GM19468 (cell line): ENCODE measurements at regions not wholly inside any gene's neighbourhood (a gene's known extent, or its start where the extent isn't known, plus 50 kb on each side); places are given as distances from the start of the nearest gene placed in this dataset.
"Not testable (repeated sequence)": the region's sequence is repeated elsewhere in the genome, so short reads cannot be mapped to it uniquely, and the experiment has no call there.

ENCODE experiments used
- ATAC-seq: cut with Tn5 transposase; IDR thresholded peaks from one replicate; pipeline ENCODE4 v1.9.1; 2021; ENCODE audit warnings: mild to moderate bottlenecking, moderate library complexity, moderate number of reproducible peaks; ENCODE audit not compliant: unreplicated experiment; ENCODE audit errors: extremely low read depth

DNA sequence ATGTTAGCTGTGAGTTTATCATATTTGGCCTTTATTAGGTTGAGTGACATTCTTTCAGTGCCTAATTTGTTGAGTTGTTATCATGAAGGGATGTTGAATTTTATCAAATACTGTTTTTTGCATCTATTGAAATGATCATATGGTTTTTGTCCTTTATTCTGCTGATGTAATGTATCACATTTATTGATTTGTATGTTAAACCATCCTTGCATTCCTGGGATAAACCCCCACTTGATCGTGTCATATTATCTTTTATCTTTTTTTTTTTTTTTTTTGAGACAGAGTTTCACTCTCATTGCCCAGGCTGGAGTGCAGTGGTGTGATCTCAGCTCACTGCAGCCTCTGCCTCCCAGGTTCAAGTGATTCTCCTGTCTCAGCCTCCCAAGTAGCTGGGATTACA, 51.9 kb upstream of the MFGE8 start:
- ATAC-seq, result not testable (repeated sequence)

DNA sequence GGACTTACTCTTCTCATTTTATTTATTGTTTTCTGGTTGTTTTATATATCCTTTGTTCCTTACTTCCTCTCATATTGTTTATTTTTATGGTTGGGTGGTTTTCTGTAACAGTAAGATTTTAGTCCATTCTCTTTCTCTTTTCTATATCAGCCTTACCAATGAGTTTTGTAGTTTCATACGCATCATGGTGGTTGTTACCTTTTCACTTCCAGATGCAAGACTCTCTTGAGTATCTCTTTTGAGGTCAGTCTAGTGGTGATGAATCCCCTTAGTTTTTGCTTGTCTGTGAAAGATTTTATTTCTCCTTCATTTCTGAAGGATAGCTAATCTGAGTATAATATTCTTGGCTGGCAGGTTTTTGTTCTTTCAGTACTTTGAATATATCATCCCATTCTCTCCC, 57.1 kb upstream of the MFGE8 start:
- ATAC-seq, result no peak

DNA sequence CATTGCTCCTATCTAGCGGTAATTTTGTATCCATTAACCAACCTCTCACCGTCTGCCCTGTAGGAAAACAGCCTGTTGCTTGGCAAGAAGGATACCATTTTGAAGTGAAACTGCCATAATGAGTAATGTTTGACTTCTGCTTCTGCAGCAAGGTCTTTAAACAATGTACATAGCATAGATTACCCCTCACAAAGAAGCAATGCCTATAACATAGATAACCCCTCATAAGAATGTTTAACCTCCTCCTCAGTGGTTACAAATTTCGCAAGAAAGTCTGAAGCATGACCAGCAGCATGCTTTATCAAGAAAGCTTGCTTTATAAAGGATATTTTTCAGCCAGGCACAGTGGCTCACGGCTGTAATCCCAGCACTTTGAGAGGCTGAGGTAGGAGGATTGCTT, 61.2 kb upstream of the MFGE8 start:
- no peak for ATAC-seq

DNA sequence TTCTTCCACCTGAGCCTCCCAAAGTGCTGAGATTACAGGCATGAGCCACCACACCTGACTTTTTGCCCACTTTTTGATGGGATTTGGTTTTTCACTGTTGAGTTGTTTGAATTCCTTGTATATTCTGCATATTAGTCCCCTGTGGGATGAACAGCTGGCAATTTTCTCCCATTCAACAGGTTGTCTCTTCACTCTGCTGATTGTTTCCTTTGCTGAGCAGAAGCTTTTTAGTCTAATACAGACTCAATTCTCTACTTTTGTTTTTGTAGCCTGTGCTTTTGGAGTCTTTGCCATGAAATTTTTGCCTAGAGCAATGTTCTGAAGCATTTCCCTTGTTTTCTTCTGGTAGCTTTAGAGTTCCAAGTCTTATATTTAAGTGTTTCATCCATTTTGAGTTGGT, 62.7 kb upstream of the MFGE8 start:
- no peak for ATAC-seq

DNA sequence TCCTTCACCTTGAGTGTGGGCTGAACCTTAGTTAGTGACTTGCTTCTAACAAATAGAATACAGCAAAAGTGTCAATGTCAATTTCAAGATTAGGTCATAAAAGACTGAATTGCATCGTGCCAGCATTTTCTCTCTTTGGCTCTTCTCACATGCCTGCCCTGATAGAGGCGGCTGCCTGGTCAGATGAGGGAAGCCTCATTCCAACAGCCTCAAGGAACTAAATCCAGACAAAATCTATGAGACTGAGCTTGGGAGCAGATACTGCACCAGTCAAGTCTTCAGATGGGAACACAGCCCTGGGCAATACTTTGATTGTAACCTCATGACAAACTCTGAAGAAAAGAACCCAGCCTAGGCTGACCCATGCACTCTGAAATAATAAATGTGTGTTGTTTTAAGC, 63.5 kb upstream of the MFGE8 start:
- no peak for ATAC-seq

DNA sequence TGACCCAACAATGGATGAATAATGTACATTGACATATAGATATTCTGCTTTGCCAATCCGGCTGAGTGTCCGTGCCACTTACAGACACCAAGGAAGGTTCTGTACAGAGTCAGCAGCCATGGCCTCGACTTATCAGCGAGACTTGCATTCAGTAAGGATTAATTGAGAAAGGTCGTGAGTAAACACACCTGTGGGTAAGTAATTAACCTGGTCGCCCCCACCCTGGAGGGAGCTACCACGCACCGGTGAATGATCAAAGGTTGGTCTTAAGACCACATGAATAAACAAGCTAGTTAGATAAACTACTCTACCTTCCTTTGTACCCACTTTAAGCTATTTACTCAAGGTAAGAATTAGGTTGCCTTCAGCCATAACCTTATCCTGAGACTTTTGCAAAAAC, 66.5 kb upstream of the MFGE8 start:
- no peak for ATAC-seq

DNA sequence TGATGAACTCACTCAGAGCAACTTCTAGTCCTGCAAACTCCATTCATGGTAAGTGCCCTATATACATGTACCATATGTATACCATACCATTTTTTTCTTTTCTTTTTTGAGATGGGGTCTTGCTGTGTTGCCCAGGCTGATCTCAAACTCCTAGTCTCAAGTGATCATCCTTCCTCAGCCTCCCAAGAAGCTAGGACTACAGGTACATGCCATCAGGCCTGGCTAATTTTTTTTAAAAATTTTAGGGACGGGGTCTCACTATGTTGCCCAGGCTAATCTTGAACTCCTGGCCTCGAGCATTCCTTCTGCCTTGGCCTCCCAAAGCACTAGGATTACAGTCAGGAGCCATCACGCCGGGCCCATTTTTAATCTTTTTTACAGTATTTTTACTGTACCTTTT, 67.3 kb upstream of the MFGE8 start:
- ATAC-seq, result no peak

DNA sequence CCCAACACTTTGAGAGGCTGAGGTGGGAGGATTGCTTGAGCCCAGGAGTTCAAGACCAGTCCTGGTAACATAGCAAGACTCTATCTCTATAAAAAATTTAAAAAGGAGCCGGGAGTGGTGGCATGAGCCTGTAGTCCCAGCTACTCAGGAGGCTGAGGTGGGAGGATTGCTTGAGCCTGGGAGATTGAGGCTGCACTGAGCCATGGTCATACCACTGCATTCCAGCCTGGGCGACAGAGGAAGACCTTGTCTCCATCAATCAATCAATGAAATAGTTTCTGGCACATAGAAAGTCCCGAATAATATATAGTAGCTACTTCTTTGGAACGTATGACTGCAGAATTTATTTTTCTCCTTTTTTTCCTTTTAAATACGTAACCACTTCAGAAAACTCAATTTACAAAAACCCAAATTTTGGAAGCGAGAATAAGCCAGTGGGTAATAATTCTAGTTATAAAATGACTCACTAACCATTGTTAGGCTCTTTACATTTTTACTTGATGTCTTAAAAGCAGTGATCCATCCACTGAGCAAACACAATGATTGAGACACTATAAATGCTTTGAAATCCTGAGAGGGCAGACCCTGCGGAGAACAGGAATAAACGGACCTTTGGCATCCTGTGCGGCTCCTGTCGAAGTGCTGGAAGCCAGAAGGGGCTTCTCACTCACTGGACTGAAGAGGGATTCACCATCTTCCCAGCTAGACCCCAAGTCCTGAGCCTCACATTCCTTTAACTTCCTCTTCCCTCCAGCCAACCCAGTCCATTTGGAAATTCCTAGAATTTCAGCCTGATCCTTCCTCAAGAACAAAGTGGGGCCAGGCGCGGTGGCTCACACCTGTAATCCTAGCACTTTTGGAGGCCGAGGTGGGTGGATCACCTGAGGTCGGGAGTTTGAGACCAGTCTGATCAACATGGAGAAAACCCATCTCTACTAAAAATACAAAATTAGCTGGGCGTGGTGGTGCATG, 68.4 kb upstream of the MFGE8 start:
- no peak for ATAC-seq

DNA sequence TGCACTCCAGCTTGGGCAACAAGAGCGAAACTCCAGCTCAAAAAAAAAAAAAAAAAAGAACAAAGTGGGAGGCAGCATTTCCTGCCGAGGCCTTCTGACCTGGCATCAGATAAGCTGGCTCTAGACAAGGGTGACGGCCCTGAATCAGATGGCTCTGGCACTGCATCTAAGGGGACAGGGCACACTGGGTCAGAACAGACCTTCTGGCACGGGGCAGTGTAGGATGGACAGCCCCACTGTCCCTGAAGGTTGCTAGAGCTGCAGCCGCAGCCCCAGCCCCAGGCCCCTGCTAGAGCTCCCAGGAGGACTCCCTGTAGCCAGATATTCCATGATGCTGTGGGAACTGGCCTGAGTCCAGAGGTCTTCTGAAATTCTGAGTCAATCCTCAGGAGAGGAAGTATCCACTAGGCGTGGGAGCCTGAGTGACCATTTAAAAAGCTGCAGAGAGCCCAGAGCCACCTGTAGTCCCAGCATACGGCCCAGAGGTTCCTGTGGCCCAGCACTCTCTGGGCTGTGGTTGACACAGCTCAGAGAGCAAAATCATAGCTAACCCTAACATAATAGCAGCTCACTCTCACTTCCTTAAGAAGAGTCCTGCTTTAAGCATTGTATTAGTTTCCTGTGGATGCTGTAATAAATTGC, 69.2 kb upstream of the MFGE8 start:
- peak; percentile 98 for ATAC-seq

DNA sequence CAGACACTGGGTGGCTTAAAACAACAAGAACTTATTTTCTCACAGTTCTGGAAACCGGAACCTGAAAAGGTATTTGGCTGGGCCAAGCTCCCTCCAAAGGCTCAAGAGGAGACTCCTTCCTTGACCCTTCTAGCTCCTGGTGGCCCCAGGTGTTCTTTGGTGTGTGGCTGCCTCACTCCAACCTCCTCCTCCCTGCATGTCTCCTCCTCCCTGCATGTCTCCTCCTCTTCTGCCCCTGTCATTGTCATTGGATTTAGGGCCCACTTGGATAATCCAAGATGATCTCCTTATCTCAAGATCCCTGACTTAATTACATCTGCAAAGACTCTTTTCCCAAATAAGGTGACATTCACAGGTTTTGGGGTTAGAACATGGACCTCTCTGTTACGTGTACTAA, 69.8 kb upstream of the MFGE8 start:
- ATAC-seq, result no peak

DNA sequence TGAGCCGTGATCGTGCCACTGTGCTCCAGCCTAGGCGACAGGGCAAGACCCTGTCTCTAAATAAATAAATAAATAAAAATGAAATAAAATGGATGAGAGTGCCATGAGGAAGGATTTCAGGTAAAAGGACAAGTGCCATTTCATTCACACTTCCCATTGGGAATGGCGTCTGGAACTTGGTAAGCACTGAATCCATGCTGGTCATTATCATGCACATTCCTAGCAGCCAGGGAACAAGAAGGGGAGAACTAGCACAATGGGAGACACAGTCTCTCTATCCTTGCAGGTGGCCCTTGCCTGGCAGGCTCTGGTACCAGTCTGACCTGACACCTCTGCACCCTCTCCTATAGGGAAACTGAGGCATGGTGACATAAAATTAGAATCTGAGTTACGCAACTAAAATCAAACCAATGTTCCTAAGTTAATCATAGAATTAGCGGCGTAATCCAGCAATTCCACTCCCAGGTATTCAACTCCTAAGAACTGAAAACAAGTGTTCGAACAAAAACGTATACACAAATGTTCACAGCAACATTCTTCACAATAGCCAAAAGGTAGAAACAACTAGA, 70.8 kb upstream of the MFGE8 start:
- no peak for ATAC-seq

DNA sequence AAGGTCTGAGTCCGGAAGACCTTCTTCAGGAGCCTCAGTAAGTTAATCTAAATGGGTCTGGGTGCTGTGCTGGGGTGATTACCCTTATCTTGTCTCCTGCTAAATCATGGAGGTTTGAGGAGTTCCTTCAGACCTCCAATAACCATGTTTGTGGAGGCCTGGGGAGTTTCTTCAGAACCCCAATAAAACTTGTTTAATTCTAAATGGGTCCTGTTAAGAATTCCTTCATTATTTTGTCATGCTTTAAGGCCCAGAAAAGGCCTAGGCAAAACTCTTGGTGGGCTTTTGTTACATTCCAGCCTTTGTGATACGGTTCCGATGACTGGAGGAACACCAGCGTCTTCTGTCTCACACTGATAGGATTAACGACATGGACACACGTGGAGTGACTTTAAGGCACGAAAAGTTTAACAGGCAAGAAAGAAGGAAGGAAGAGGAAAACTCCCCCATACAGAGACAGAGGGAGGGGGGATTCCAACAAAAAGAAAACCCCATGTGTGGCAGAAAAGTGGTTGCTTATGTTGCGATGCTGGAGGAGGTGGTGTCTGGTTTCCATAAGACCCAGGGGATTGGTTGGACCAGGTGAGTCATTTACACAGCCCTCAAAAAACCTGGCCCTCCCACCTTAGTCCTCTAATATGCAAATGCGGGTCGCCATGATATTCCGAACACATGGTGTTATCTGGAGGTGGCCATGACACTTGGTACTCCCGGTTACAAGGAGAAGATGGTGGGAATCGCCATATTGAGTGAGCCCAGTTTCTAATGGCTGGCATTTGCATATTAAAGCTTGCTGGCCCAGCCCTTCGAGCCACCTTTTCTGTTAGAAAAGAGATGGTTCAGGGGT, 72.6 kb upstream of the MFGE8 start:
- ATAC-seq, result no peak

DNA sequence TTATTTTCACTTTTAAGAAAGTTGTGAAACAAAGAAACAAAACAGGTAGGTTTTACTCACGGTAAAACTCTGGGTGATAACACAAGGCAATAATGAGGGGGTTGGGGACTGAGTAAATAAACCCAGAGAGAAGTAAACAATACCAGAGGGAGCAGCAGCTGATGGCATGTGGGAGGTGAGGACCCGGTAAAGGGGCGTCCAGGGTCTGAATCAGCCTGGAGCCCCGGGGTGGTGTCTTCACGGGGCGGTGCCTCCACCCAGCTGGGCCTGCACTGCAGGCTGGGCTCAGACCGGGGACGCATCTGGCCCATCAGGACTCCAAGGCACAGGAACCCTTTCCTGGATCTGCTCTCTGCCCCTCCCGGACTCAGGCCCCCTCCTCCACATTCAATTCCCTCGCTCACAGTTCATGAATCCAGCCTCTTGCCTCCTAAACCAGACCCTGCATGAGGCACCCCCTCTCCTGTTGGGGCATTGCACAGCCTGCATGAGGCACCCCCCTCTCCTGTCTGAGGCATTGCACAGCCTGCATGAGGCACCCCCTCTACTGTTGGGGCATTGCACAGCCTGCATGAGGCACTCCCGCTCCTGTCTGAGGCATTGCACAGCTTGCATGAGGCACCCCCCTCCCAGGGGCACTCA, 73.9 kb upstream of the MFGE8 start:
- ATAC-seq, result no peak

DNA sequence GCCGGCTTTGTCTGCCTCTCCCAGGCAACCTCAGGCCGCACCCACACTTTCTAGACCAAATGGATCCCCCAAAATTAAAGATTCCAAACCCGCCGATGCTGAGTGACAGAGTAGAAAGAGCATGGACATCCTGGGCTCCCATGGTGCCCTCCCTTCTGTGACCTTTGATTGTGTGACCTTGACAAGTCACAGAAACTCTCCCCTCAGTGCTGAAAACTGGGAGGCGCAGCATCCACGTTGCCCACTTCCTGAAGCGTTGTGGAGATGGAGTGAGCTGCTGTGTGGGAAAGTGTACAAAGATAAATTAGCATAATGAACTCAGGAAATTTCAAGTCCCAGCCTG, 74.4 kb upstream of the MFGE8 start:
- ATAC-seq, result no peak

DNA sequence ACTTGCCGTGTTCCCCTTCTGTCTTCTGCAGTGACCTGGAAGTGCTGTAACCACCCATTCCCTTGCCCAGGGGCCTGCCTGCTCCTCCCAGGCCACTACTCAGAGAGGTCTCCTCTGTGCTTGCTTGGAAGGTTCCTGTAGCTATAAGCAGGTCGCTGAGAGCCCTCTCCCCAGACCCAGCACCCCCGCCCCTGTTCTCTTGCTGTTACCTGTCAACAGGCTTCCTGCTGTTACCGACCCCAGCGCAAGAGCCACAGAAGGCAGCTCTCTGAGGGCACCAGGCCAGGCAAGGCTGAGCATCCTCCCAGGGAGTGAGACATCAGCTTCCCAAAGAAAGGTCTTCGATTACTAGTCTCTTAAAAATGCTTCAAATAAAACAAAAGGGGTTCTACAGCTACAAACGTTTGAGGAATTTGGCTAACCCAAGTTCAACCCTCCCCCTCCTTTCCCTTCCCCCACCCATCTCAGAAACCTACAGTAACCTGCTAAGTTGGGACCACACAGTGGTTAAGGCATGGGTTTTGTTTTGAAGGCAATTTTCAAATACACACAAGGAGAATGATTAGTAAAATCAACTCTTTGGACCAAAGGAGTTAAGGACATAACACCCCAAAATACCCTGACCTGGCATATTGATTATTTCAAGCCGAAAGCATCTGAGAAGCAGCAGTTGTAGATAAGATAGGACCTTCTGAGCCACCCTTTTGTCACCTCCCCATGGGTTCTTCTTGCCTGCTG, 74.9 kb upstream of the MFGE8 start:
- no peak for ATAC-seq

DNA sequence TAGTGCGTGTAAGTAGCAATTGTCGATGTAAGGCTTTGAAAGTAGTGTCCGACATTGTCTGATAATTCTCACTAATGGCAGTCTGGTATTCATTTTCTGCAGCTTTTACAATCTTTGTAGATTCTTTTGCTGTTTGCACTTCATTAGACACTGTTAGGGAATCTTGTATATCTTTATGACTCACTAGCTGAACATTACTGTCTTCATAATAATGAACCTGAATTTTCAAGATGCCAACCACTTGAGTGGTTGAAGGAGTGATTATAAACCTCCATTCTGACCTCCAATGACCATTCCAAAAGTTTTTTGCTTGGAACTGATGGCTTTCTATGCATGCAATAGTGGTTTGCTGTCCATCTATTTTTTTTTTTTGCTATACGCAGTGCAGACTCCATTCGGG, 76.4 kb upstream of the MFGE8 start:
- no peak for ATAC-seq

DNA sequence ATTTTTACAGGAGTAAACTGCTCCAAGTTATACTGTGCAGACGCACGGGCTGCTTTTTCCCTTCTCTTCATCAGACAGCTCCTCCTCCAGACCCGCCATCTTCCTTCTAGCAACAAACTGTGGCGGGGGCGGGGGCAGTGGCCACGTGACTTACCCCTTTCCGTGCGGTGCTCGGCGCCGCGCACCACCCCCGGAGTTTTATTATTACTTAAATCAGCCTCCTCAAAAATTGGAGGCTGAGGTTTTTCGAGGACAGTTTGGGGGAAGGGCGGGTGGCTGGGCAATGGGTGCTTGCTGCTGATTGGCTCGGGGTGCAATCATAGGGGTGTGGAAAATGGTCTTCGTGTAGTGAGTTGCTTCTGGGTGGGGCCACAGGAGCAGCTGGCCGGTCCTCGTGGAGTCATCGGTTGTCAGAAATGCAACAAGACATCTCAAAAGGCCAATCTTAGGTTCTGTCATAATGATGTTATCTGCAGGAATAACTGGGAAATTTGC, 77.1 kb upstream of the MFGE8 start:
- ATAC-seq, result no peak

DNA sequence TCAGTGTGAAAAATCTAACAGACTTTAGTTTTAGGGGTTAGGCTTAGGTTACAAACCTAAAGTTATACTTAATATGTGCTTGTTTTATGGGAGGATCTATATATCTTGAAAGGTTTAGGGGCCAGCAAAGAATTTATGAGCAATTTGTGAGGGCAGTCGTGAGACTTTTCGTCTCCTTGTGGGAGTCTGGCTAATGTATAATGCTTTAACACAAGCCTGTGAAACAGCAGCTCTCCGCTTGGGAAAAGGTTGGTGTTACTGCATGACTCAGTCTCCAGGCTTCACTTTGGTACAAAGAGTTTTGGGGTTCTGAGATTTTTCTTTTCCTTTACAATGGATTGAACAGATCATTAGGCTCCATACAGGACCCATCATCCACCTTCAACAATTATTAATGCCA, 79.0 kb upstream of the MFGE8 start:
- ATAC-seq, result no peak

DNA sequence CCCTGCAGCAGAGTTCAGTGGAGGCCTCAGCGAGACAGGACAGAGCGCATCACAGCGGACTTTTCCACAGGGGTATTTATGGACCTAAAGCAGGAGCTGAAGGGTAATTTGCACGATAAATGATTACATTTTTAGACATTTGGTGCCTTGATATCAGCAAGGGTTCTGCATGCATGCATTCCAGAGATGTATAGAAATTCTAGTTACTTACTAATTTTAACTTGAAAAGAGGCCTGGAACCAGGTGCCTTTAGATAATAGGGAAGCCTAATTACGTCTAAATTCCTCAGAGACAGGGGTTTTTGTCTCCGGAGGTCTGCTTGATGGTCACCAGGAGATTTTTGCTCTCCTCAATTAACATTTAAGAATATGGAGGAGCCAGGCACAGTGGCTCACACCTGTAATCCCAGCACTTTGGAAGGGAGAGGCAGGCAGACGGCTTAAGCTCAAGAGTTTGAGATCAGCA, 79.8 kb upstream of the MFGE8 start:
- ATAC-seq, result no peak
